GM12801 (cell line): ENCODE measurements at regions not wholly inside any gene's neighbourhood (a gene's known extent, or its start where the extent isn't known, plus 50 kb on each side); places are given as distances from the start of the nearest gene placed in this dataset.

Experiments used
- CTCF ChIP-seq: IDR thresholded peaks from one replicate; pipeline ENCODE4 v1.5.1; 2011; ENCODE audit warnings: control low read depth; ENCODE audit not compliant: insufficient read length; ENCODE audit errors: extremely low read depth

DNA sequence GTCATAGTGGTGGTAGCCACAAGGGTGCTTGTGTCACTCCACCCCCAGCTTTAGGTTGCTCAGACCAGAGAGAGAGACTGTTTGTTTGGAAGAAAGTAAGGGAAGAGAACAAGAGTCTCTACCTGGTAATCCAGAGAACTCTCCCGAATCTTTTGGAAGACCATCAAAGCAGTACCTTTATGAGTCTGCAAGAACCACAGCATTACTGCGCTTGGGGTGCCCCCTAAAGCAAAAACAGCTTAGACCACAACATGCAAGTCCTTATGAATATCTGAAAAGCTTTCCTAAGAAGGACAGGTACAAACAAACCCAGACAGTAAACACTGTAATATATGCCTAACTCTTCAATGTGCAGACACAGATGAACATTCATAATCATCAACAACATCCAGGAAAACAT, 1398.6 kb upstream of the C9orf72 start:
- TF ChIP-seq CTCF: no peak

- no peak for TF ChIP-seq CTCF
These were observed 1403.0 kb upstream of the C9orf72 start for GRCh38 chr9:28976250-28976649.

DNA sequence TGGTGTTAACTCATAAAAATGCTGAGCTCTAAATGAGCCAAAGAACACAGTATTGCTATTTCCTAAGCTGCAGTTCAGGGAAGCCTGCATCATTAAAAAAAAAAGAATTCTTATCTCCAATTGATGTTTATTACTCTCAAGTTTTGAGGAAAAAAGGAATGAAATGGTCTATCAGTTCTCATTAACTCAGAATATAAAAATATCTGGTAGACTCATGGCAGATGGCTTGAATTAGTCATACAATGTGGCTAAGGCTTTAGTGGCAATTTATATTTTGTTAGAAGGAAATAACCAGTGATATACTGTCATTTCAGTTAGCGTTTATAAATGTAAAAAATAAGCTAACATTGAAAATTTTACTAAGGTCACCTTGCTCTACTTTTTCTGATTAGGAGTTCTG, 1403.4 kb upstream of the C9orf72 start:
- TF ChIP-seq CTCF: no peak

DNA sequence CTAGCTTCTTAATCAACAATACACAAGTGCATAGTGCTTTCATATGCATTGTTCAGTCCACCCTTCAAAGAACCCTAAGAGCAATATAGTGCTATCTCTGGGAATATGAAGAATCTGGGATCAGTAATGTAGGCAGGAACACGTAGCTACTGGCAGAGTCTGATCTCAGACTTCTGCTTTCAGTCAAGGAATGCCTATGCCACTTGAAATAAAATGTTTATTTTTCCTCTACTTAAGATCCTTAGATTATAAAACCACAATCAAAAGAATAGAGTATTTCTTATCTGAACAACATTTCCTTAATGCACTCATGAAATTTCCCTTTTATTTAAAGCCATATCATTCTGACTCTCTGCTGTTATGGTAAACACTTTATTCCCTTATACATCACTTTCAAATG, 1407.8 kb upstream of the C9orf72 start:
- TF ChIP-seq CTCF: no peak

DNA sequence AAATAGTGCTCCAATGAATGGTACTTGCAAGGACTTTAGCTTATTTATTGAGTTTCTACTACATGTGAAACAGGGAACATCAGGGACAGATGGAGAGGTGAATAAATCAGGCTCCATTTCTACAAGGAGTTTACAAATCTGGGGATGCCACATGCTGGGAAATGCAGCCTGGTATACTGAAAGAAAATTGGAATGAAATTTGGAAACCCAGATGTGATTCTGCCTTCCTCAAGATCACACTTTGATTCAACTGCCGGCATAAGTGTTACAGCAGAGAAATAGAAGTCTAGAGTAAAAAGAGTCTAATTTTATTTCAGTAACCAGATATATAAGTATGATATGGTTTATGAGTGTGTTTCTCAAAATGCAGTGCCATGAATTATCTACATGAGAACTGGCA, 1408.4 kb upstream of the C9orf72 start:
- no peak for TF ChIP-seq CTCF

DNA sequence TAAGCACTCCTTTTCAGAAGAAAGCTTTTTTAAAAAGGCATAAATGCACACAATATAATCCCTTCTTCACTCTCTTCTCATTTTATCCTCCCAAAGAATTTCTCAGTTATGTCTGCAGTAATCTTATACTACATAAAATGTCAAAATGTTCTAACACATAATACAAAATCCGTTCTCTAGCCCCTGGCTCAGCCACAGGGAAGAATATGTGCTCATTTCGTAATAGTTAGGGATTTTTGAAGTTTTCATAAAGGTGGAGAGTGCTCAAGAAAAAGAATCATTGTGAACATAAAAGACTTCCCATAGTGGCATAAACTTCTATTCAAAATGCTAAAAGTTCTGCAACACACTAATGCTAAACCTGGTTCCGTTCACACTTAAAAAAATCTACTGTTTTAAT, 1410.7 kb upstream of the C9orf72 start:
- TF ChIP-seq CTCF: no peak

DNA sequence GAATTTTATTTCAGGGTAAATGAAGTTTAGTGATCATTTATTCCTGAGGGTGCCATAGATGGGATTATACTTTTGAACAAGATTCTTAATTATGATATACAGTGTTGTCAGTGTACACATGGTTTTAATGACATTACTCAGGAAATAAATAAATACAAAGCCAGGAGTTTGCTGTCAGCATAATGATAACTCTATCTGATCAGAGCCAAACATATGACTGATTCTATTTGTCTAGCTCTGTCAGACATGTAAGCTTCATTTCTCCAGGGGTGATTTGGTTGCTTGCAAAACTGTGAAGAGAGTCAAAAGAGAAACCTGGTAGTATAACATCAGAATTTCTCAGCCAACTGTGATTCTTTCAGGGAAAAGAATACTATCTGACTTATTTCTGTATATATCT, 1425.8 kb upstream of the C9orf72 start:
- TF ChIP-seq CTCF: no peak

DNA sequence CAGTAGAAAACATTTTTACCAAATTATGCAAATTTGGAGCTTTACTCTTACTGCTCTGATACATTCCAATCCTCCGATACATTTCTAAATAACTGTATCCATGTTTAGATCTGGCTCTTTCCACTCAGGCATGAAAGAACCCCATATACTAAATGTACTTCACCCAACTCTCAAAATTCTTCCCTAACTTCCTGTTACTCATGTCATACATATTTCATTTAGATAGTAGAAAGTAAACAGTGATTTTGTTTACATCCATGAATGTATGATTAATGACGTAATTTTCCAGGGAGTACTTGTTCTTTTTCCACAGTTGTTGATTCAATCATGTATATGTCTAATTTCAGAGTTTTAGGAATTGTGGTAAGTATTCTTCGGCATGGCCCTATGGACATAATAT, 1426.5 kb upstream of the C9orf72 start:
- TF ChIP-seq CTCF: no peak
